B cell (primary cell): ENCODE measurements at regions not wholly inside any gene's neighbourhood (a gene's known extent, or its start where the extent isn't known, plus 50 kb on each side); places are given as distances from the start of the nearest gene placed in this dataset.
A peak's percentile ranks its signal among the peaks of the same experiment; 100 is the strongest.

Experiments used
- ATAC-seq: fragments of 200-7000 bp; cut with Tn5 transposase; one replicate; pipeline ENCODE4 v1.10.0; 2021; ENCODE audit warnings: low read depth, mild to moderate bottlenecking, moderate number of reproducible peaks, moderate library complexity
- CTCF ChIA-PET: fragments of 350-600 bp; sonication (Branson Sonifier 250); formaldehyde crosslinking; loops from one replicate; lab custom pipeline; 2021; ENCODE audit warnings: antibody characterized with exemption, inconsistent platforms; lab: Charles Lee
- POLR2A ChIA-PET: fragments of 350-600 bp; sonication (Branson Sonifier 250); formaldehyde crosslinking; loops from one replicate; lab custom pipeline; 2021; ENCODE audit warnings: antibody characterized with exemption; lab: Charles Lee
- DNase-seq: peaks from one replicate; pipeline ENCODE4 v3.0.0; 2013
- H2AFZ ChIP-seq: 2 replicates; pipeline ENCODE4 v1.6.1; 2012; ENCODE audit warnings: mild to moderate bottlenecking, low read depth, low read length; ENCODE audit not compliant: insufficient read depth, poor library complexity, severe bottlenecking
- H3K27ac ChIP-seq, 2 donors: 1 replicate in 1 of 2; 2 replicates in 1 of 2; pipeline ENCODE4 v1.5.1; 2012 to 2013; ENCODE audit warnings: low read length in 2 of 2, mild to moderate bottlenecking in 2 of 2, moderate library complexity in 1 of 2
- H3K27me3 ChIP-seq, 4 experiments: fragments of 200-600 bp in 1 of 4; sonication (generic) in 1 of 4; replicated peaks in 1 of 4; 1 replicate in 2 of 4; 2 replicates in 2 of 4; pipeline versions ENCODE4 v1.6.1 to v1.7.0; 2013 to 2016; ENCODE audit warnings: low read length in 3 of 4, mild to moderate bottlenecking in 2 of 4, mixed read lengths in 1 of 4, moderate library complexity in 1 of 4; ENCODE audit not compliant: insufficient read depth in 4 of 4, control insufficient read depth in 3 of 4; ENCODE audit errors: control extremely low read depth in 1 of 4
- H3K36me3 ChIP-seq, 2 experiments: replicated peaks in 1 of 2; 1 replicate in 1 of 2; 2 replicates in 1 of 2; pipeline versions ENCODE4 v1.6.1 to v1.7.1; 2013; ENCODE audit warnings: low read length in 1 of 2; ENCODE audit not compliant: insufficient read depth in 2 of 2, control insufficient read depth in 1 of 2; ENCODE audit errors: control extremely low read depth in 1 of 2, extremely low read depth in 1 of 2
- H3K4me1 ChIP-seq, 2 donors: fragments of 200-600 bp in 1 of 2; sonication (generic) in 1 of 2; 1 replicate in 1 of 2; 2 replicates in 1 of 2; pipeline versions ENCODE4 v1.5.1 to v1.6.1; 2013 to 2017; ENCODE audit warnings: low read length in 2 of 2; ENCODE audit not compliant: control insufficient read depth in 2 of 2, insufficient read depth in 2 of 2
- H3K4me2 ChIP-seq: replicated peaks from 2 replicates; pipeline ENCODE3; 2012; ENCODE audit warnings: mild to moderate bottlenecking, low read depth, low read length; ENCODE audit not compliant: poor library complexity, severe bottlenecking
- H3K4me3 ChIP-seq, 5 experiments: fragments of 200-600 bp in 1 of 5; sonication (generic) in 1 of 5; 1 replicate in 3 of 5; 2 replicates in 2 of 5; pipeline versions ENCODE4 v1.5.1 to v1.7.0; 2011 to 2016; ENCODE audit warnings: low read length in 4 of 5, mild to moderate bottlenecking in 4 of 5, low read depth in 2 of 5, control low read depth in 1 of 5, moderate library complexity in 1 of 5; ENCODE audit not compliant: insufficient read depth in 1 of 5; ENCODE audit errors: control extremely low read depth in 1 of 5, extremely low read depth in 1 of 5
- H3K79me2 ChIP-seq: fragments of 200-600 bp; sonication (generic); one replicate; pipeline ENCODE4 v1.6.0; 2016; ENCODE audit warnings: low read length; ENCODE audit not compliant: control insufficient read depth, insufficient read depth
- H3K9ac ChIP-seq: fragments of 200-600 bp; sonication (generic); 2 replicates; pipeline ENCODE4 v1.6.1; 2017; ENCODE audit warnings: mild to moderate bottlenecking, low read length, moderate library complexity
- H3K9me3 ChIP-seq, 3 donors: one replicate each; pipeline versions ENCODE4 v1.6.1 to v1.7.1; 2013; ENCODE audit warnings: low read length in 2 of 3; ENCODE audit not compliant: control insufficient read depth in 2 of 3, insufficient read depth in 1 of 3; ENCODE audit errors: control extremely low read depth in 1 of 3
- H4K20me1 ChIP-seq: 2 replicates; pipeline ENCODE4 v1.6.0; 2012; ENCODE audit warnings: mild to moderate bottlenecking, low read length; ENCODE audit not compliant: insufficient read depth, control insufficient read depth, poor library complexity, severe bottlenecking
- H3K27ac Mint-ChIP-seq: one replicate; pipeline ENCODE4 v1.8.0; 2021; ENCODE audit warnings: mixed read lengths
- H3K27me3 Mint-ChIP-seq: one replicate; pipeline ENCODE4 v1.8.0; 2021; ENCODE audit warnings: mixed read lengths
- H3K4me1 Mint-ChIP-seq: one replicate; pipeline ENCODE4 v1.8.0; 2021; ENCODE audit warnings: mixed read lengths
- H3K4me3 Mint-ChIP-seq: one replicate; pipeline ENCODE4 v1.8.0; 2021; ENCODE audit warnings: mixed read lengths
- H3K9me3 Mint-ChIP-seq: one replicate; pipeline ENCODE4 v1.8.0; 2022; ENCODE audit warnings: mixed read lengths; ENCODE audit not compliant: insufficient read depth
- EZH2 ChIP-seq: IDR thresholded peaks from 2 replicates; pipeline ENCODE4 v1.6.1; 2012; ENCODE audit warnings: borderline replicate concordance, low read depth, mild to moderate bottlenecking, moderate library complexity, low read length; ENCODE audit not compliant: insufficient read depth, poor library complexity, severe bottlenecking
- WGBS: methylation state at CpG from one replicate; pipeline ENCODE4 v1.1.5; 2013; ENCODE audit warnings: missing lambda C conversion rate; ENCODE audit not compliant: insufficient coverage; 5-methylcytosine and 5-hydroxymethylcytosine counted together
- intact Hi-C: fragments of 100-400 bp; cut with micrococcal nuclease; formaldehyde crosslinking; loops from one replicate; pipeline ENCODE4 v1.10.0; 2022
- TF ChIP-seq, protein P1 (sequence below): fragments of 200-600 bp; IDR thresholded peaks from one replicate; pipeline ENCODE4 v1.8.0; 2022; ENCODE audit warnings: antibody characterized with exemption, mild to moderate bottlenecking

DNA sequence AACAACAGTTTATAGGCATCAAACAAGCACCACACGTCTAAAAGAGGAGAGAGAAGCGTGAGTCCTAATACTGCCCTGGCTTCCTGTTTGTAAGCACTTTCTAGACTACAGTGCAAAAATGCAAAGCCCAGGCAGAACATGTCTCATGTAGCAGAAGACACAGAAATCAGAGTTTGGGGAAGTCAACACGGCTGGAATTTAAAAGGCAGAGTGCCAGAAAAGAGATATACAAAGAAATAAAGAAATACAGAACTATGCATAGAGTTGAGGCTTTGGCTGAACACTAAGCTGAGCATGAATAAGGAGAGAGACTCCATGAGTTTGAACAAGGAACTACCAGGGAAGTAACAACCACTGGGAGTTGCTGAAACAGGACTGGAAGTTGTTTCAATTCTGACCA, 566.6 kb upstream of the NR5A2 start:
- ChIA-PET CTCF (no interaction called here), POLR2A (no interaction called here)
- Mint-ChIP-seq H3K4me3 (peak overlapping the region; percentile 6), H3K4me1 (peaks cover 8% of the 10 kb centered on the region), H3K27ac (no peak overlapping the region), H3K27me3 (no peaks in the 10 kb centered on the region), H3K9me3 (no peaks in the 10 kb centered on the region)
- no peak overlapping the region for H3K4me3 ChIP-seq
- WGBS: no CpG with 5 or more reads among the region's 3 CpGs
- peaks cover 4 to 6% (median 4%) of the 10 kb centered on the region in 3 donors for H3K9me3 ChIP-seq
- H3K27me3 ChIP-seq: no peaks in the 10 kb centered on the region
- no peaks in the 10 kb centered on the region for H3K36me3 ChIP-seq
- DNase-seq: peak; percentile 12
- H3K4me1 ChIP-seq: peaks cover 5% of the 10 kb centered on the region in 2 donors
- no peaks in the 10 kb centered on the region for H3K79me2 ChIP-seq
- peak overlapping the region; percentile 41 for H2AFZ ChIP-seq
- H3K9ac ChIP-seq: no peak overlapping the region
- TF ChIP-seq, protein P1, sequence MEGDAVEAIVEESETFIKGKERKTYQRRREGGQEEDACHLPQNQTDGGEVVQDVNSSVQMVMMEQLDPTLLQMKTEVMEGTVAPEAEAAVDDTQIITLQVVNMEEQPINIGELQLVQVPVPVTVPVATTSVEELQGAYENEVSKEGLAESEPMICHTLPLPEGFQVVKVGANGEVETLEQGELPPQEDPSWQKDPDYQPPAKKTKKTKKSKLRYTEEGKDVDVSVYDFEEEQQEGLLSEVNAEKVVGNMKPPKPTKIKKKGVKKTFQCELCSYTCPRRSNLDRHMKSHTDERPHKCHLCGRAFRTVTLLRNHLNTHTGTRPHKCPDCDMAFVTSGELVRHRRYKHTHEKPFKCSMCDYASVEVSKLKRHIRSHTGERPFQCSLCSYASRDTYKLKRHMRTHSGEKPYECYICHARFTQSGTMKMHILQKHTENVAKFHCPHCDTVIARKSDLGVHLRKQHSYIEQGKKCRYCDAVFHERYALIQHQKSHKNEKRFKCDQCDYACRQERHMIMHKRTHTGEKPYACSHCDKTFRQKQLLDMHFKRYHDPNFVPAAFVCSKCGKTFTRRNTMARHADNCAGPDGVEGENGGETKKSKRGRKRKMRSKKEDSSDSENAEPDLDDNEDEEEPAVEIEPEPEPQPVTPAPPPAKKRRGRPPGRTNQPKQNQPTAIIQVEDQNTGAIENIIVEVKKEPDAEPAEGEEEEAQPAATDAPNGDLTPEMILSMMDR: no peak
- no peak for TF ChIP-seq EZH2
- no peaks in the 10 kb centered on the region for H4K20me1 ChIP-seq
- ATAC-seq: no peak
- intact Hi-C loops: no loop called here
- H3K27ac ChIP-seq: no peak overlapping the region
- H3K4me2 ChIP-seq: peak overlapping the region; percentile 42

DNA sequence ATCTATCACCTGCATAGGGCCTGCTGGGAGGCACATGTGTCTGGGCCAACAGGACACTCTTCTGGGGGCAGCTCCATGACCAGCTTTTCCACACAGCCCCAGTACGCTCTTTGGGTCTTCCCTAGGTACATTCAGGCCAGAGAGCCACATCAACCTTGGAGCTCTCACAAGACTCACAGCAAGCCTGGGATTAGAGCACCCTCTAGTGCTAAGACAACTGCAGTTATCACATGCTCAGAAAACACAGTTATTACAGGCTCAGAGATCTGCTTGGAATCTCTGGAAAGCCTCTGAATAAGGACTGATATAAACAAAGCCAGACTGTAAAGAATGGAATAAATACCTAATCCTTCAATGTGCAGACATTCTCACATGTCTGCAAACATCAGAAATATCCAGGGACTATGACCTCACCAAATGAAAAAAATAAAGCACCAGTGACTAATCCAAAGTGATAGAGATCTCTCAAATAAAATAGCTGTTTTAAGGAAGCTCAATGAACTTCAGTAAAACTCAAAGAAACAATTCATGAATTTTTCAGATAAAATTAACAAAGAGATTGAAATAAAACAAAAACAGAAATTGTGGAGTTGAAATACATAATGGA, 563.9 kb upstream of the NR5A2 start:
- H4K20me1 ChIP-seq: no peaks in the 10 kb centered on the region
- Mint-ChIP-seq H3K27me3 (no peaks in the 10 kb centered on the region), H3K4me1 (peaks cover 8% of the 10 kb centered on the region), H3K27ac (no peak overlapping the region), H3K9me3 (no peaks in the 10 kb centered on the region), H3K4me3 (no peak overlapping the region)
- H3K4me1 ChIP-seq: peaks cover 5% of the 10 kb centered on the region in 2 donors
- H3K36me3 ChIP-seq: no peaks in the 10 kb centered on the region
- peaks cover 4 to 6% (median 4%) of the 10 kb centered on the region in 3 donors for H3K9me3 ChIP-seq
- H3K27me3 ChIP-seq: no peaks in the 10 kb centered on the region
- H3K4me2 ChIP-seq: no peak overlapping the region
- H3K9ac ChIP-seq: no peak overlapping the region
- no peak overlapping the region for H3K27ac ChIP-seq
- DNase-seq: peak; percentile 29
- no peaks in the 10 kb centered on the region for H3K79me2 ChIP-seq
- CTCF ChIA-PET: interaction anchor here (1.0 to 1.3 kb wide), 7 partner anchors 8 to 719 kb away, joined by 3 to 5 read pairs (median 4); no protein-coding TSS in a partner anchor
- no peak overlapping the region for H3K4me3 ChIP-seq
- 100% methylated on average over 1 of the region's 1 CpG for WGBS
- no peak overlapping the region for H2AFZ ChIP-seq
- POLR2A ChIA-PET: no interaction called here
- ATAC-seq: no peak
- no peak for TF ChIP-seq EZH2
- TF ChIP-seq, protein P1: peak; percentile 30
- intact Hi-C loops: no loop called here
